HG03196 (cell line): ENCODE measurements at regions not wholly inside any gene's neighbourhood (a gene's known extent, or its start where the extent isn't known, plus 50 kb on each side); places are given as distances from the start of the nearest gene placed in this dataset.

Experiments
- ATAC-seq: cut with Tn5 transposase; IDR thresholded peaks from one replicate; pipeline ENCODE4 v1.9.1; 2021; ENCODE audit not compliant: unreplicated experiment

GRCh38 chr4:33171873-33172525 lies 2451.8 kb downstream of the PCDH7 start:
- no peak for ATAC-seq

- no peak for ATAC-seq
Measured at GRCh38 chr4:33176566-33176965, 2456.4 kb downstream of the PCDH7 start.

GRCh38 chr4:33184657-33185290 lies 2464.6 kb downstream of the PCDH7 start:
- peak; percentile 97 for ATAC-seq

- peak; percentile 49 for ATAC-seq
Measured at GRCh38 chr4:33187035-33187434, 2466.9 kb downstream of the PCDH7 start.

DNA sequence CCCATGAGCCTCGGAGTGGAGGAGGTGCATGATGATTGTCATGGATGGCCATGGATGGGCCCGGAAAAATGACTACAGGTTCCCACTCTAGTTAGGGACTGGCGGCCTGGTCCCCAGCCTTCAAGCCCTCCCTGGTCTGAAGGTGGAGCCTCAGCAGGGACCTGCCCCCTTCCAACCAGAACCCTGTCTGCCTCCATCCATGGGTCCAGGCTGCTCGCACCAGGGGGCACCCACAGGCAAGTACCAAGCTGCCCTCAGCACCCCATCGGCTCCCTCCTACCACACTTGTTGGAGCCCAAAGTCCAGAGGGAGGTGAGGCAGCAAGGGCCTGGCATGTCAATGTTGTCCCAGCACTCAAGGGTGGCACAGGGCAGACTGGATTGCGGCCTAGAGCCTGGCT lies 2468.6 kb downstream of the PCDH7 start:
- no peak for ATAC-seq

DNA sequence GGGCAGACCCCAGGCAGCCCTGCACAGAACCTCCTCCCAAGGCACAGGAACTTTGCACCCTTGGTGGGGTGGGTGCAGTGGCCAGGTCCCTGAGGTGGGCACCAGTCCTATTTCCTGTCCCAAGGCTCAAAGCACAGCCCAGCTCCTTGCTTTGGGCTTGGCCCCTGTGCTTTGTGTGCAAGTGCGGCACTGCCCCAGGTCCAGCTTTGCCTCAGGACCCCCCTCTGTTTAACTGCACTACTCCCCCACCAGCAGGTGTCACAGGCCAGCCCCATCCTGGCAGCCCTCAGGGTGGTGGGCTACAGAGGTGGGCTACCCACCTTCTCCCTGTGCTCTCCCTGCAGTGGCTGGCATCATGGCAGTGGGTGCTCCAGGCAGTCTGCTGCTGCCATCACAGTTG lies 2469.0 kb downstream of the PCDH7 start:
- ATAC-seq, result no peak

GRCh38 chr4:33193109-33193508 lies 2472.9 kb downstream of the PCDH7 start:
- no peak for ATAC-seq

DNA sequence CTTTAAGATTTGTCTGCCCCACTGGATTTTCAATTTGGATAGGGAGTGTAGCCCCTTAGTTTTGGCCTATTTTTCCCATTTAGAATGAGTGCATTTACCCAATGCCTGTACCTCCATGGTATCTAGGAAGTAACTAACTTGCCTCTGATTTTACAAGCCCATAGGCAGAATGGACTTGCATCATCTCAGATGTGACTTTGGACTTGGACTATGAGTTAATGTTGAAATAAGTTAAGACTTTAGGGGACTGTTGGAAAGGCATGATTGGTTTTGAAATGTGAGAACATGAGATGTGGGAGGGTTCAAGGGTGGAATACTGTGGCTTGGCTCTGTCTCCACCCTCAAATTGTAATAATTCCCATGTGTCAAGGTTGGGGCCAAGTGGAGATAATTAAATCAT lies 2480.2 kb downstream of the PCDH7 start:
- ATAC-seq, result no peak

DNA sequence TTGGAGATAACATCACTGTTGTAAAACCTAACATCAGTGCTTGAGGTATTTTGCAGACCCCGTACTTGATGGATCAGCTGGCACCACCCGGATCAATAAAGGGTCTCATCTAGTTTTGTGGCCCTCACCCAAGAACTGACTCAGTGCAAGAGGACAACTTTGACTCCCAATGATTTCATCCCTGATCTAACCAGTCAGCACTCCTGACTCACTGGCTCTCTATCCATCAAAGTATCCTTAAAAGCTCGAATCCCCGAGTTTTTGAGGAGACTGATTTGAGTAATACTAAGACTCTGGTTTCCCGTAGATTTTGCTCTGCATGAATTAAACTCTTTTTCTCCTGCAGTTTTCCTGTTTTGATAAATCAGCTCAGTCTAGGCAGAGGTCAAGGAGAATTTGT lies 2498.1 kb downstream of the PCDH7 start:
- ATAC-seq, result no peak

GRCh38 chr4:33226133-33226532 lies 2506.0 kb downstream of the PCDH7 start:
- peak; percentile 91 for ATAC-seq

GRCh38 chr4:33226783-33227182 lies 2506.6 kb downstream of the PCDH7 start:
- ATAC-seq, result no peak

DNA sequence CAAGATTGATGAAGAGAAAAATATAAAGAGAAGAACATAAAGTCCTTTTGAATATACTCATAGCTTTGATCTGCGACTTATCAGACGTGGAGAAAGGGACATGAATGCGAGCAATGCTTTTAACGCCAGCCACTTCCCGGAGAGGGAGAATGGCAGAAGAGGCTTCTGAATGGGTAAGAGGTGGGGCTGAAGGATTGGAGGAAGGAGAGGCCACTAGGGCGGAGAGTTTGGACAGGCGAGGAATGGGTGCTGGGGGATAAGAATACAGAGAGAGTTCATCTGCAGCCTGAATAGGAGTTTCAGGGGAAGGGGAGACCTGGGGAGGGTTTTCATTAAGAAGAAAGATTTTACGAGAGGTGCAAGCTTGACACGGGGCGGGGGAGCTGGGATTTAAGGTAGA lies 2534.9 kb downstream of the PCDH7 start:
- no peak for ATAC-seq

DNA sequence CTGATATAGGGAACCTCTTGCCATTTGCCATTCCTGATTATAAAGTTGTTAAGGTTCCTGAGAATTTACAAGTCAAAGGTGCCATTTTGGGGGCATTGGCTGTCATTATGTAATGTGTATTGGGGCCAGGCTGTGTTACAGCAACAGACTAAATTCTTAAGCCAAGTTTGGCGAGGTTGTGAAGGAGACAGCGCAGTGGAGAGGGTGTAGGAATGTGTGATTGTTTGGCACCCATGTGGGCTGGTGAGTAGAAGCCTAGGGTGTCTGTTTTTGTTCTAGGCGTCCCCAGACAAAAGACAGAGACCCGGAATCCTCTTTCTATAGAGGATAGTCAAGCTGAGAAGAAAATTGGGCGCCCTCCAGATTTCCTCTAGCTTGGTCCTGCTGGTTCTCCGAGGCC lies 2535.3 kb downstream of the PCDH7 start:
- no peak for ATAC-seq

- no peak for ATAC-seq
Measured at GRCh38 chr4:33262824-33263223, 2542.7 kb downstream of the PCDH7 start.

- ATAC-seq, result no peak
Measured at GRCh38 chr4:33268776-33269175, 2548.6 kb downstream of the PCDH7 start.

GRCh38 chr4:33270403-33270802 lies 2550.2 kb downstream of the PCDH7 start:
- ATAC-seq, result no peak

GRCh38 chr4:33272722-33273121 lies 2552.6 kb downstream of the PCDH7 start:
- no peak for ATAC-seq

DNA sequence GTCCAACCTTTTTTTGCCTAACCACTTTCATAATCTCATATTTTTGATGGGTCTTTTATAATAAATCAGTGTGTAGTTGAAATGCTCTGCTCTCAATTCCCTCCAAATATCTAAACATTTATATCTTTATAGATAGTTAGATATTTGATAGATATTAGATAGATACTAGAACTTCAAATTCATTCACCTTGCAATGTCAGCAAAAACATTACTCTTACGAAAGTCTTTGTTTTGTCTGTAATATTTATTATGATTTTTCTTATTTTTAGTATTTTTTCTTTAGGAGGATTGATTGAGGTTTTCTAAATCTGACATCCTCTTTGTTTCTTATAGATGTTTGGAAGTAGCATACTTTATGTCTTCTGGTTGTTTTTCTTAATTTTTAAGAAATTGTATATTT lies 2563.6 kb downstream of the PCDH7 start:
- ATAC-seq, result no peak

- no peak for ATAC-seq
Measured at GRCh38 chr4:33296876-33297455, 2576.8 kb downstream of the PCDH7 start.

DNA sequence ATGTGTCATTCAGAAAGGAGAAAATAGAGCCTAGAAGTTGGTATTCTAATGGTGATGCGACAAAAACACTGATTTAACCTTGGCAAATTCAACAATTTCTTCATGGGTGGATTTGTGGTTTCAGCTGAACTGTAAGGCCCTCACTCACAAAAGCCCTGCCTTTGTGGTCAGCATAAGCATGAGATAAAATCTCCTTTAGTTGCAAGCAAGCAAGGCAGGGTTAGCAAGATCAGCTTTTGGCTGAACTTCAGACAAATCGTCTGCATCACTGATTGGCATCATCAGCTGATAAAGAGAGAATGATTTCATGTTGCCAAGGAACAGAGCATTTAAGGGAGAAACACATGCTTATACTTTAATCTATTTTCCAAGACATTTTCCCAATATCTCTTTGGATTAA lies 2582.2 kb downstream of the PCDH7 start:
- ATAC-seq, result no peak

- ATAC-seq, result no peak
Measured at GRCh38 chr4:33306131-33306530, 2586.0 kb downstream of the PCDH7 start.

DNA sequence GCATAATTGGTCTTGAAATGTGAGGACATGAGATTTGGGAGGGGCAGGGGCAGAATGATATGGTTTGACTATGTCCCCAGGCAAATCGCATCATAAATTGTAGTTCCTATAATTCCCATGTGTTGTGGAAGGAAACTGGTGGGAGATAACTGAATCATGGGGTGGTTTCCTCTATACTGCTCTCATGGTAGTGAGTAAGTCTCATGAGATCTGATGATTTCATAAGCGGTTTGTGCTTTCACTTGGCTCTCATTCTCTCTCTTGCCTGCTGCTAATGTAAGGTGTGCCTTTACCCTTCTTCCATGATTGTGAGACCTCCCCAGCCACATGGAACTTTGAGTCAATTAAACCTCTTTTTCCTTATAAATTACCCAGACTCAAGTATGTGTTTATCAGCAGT lies 2595.9 kb downstream of the PCDH7 start:
- no peak for ATAC-seq

DNA sequence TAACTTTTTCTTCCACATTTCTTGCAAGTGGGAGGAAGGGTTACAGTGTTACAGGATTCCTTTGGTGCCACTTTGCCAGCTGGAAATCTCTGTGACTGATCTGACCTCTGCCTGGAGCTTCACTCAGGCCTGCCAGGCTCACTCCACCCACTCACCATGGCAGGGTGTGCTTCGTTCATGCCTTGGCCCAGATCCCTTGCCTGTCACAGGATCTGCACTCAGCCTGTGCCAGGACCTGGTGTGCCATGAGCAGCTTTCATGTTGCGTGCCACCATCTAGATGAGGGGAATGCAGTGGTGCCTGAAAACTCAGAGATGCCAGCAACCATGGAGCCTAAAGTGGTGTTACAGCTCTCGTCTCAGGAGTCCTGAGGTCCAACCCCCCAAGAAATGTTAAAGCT lies 2596.4 kb downstream of the PCDH7 start:
- ATAC-seq, result no peak
